Endothelial cell of umbilical vein (primary cell): ENCODE measurements at regions not wholly inside any gene's neighbourhood (a gene's known extent, or its start where the extent isn't known, plus 50 kb on each side); places are given as distances from the start of the nearest gene placed in this dataset.

Source experiments
- EZH2 ChIP-seq: IDR thresholded peaks from 2 replicates; pipeline ENCODE4 v1.6.1; 2012; ENCODE audit warnings: borderline replicate concordance, low read depth, mild to moderate bottlenecking, moderate library complexity, low read length, inconsistent platforms; ENCODE audit not compliant: severe bottlenecking
- FOS ChIP-seq: IDR thresholded peaks from 2 replicates; pipeline ENCODE4 v1.6.1; 2011; ENCODE audit warnings: mild to moderate bottlenecking, low read length, moderate library complexity, borderline replicate concordance; ENCODE audit not compliant: insufficient read depth
- GATA2 ChIP-seq: IDR thresholded peaks from 2 replicates; pipeline ENCODE4 v1.7.0; 2011; ENCODE audit warnings: low read depth, mild to moderate bottlenecking, moderate library complexity, mixed read lengths, low read length; ENCODE audit not compliant: insufficient read length, insufficient read depth
- POLR2A ChIP-seq: IDR thresholded peaks from 2 replicates; pipeline ENCODE4 v1.6.1; 2012; ENCODE audit warnings: low read depth, mild to moderate bottlenecking, control low read depth, low read length
- TF ChIP-seq, protein P1 (sequence below), 2 donors: IDR thresholded peaks; 1 replicate in 1 of 2; 2 replicates in 1 of 2; pipeline ENCODE4 v1.5.1; 2011; ENCODE audit warnings: low read length in 2 of 2, mild to moderate bottlenecking in 2 of 2, moderate library complexity in 2 of 2, control low read depth in 1 of 2, inconsistent platforms in 1 of 2, low read depth in 1 of 2; ENCODE audit not compliant: insufficient read depth in 1 of 2; ENCODE audit errors: extremely low read depth in 1 of 2

DNA sequence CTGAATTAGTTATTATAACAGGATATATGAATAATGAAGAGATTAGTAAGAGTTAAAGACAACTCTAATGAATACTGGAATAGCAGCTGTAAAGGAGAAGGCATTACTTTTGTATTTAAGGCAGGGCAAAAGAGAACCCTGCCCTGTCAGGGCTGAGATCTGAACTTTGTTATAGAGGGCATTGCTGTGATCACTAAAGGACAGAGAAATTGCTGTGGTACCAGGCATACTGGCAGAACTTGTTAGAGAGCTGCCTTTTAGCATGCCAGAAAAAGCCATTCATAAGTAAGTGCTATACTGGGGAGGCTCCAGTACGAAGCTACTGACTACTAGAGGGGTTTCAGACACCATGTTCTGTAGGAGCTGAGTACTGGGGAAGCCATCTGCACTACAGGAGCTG, 481.8 kb downstream of the SEMA3D start:
- TF ChIP-seq, protein P1, sequence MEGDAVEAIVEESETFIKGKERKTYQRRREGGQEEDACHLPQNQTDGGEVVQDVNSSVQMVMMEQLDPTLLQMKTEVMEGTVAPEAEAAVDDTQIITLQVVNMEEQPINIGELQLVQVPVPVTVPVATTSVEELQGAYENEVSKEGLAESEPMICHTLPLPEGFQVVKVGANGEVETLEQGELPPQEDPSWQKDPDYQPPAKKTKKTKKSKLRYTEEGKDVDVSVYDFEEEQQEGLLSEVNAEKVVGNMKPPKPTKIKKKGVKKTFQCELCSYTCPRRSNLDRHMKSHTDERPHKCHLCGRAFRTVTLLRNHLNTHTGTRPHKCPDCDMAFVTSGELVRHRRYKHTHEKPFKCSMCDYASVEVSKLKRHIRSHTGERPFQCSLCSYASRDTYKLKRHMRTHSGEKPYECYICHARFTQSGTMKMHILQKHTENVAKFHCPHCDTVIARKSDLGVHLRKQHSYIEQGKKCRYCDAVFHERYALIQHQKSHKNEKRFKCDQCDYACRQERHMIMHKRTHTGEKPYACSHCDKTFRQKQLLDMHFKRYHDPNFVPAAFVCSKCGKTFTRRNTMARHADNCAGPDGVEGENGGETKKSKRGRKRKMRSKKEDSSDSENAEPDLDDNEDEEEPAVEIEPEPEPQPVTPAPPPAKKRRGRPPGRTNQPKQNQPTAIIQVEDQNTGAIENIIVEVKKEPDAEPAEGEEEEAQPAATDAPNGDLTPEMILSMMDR (IDR thresholded peaks at IDR 0.05; ENCODE audit: extremely low read depth in 1 of 2, insufficient read depth in 1 of 2, low read depth in 1 of 2, low read length in 2 of 2) = no peak
- no peak for TF ChIP-seq FOS
- no peak for TF ChIP-seq EZH2
- no peak for TF ChIP-seq GATA2
- TF ChIP-seq POLR2A = no peak
